Left cardiac atrium (tissue), 4 donors: ENCODE measurements at regions not wholly inside any gene's neighbourhood (a gene's known extent, or its start where the extent isn't known, plus 50 kb on each side); places are given as distances from the start of the nearest gene placed in this dataset.
"Not testable (repeated sequence)": the region's sequence is repeated elsewhere in the genome, so short reads cannot be mapped to it uniquely, and the experiment has no call there.

Experiments
- ATAC-seq, 2 donors: fragments of 200-7000 bp; cut with Tn5 transposase; one replicate each; pipeline ENCODE4 v1.9.1; 2020; ENCODE audit warnings: mild to moderate bottlenecking in 2 of 2, moderate library complexity in 2 of 2
- DNase-seq: peaks from one replicate; pipeline ENCODE4 v3.0.0-alpha.2; 2020
- intact Hi-C, 2 donors: fragments of 100-400 bp; cut with DNase I; formaldehyde crosslinking; loops; one replicate each; pipeline versions ENCODE4 v1.14.1 to v1.15.1; 2022 to 2023
- donor health status: DM: no; HTN: yes; CAD: no.
- donor health status: DM: no; HTN: yes; CAD: no; lungs with severe emphysema.
- donor health status: DM: yes; HTN: yes; CAD: no.
- donor health status: Dilated cardiomyopathy.

- peak in 1 of 2 donors; percentile 12 for ATAC-seq
- intact Hi-C loops = no loop called here
- DNase-seq = no peak
Observed at GRCh38 chrX:111041018-111041462, 55.0 kb upstream of the PAK3 start.

- DNase-seq = no peak
- ATAC-seq = no peak
- intact Hi-C loops = no loop called here
Observed at GRCh38 chrX:111040377-111041017, 55.5 kb upstream of the PAK3 start.

- ATAC-seq (no peak), DNase-seq (no peak)
- intact Hi-C loops = no loop called here
Observed at GRCh38 chrX:111039606-111040005, 56.4 kb upstream of the PAK3 start.

GRCh38 chrX:111035991-111036390 lies 60.0 kb upstream of the PAK3 start:
- ATAC-seq (no peak), DNase-seq (no peak)
- intact Hi-C loops = no loop called here

GRCh38 chrX:111035256-111035655 lies 60.7 kb upstream of the PAK3 start:
- intact Hi-C loops = no loop called here
- ATAC-seq = no peak
- DNase-seq = no peak

GRCh38 chrX:111022998-111023397 lies 73.0 kb upstream of the PAK3 start:
- ATAC-seq, intact Hi-C loops, DNase-seq: not testable (repeated sequence)

GRCh38 chrX:111020283-111020682 lies 75.7 kb upstream of the PAK3 start:
- no peak for ATAC-seq
- no peak for DNase-seq
- intact Hi-C loops = no loop called here

- intact Hi-C loops = no loop called here
- DNase-seq (no peak), ATAC-seq (no peak)
Observed at GRCh38 chrX:111013778-111014455, 82.1 kb upstream of the PAK3 start.

GRCh38 chrX:111010111-111010510 lies 85.9 kb upstream of the PAK3 start:
- intact Hi-C loops = no loop called here
- ATAC-seq (no peak), DNase-seq (no peak)

GRCh38 chrX:111009256-111009655 lies 86.7 kb upstream of the PAK3 start:
- ATAC-seq (no peak), DNase-seq (no peak)
- intact Hi-C loops = no loop called here

- ATAC-seq (no peak), DNase-seq (no peak)
- intact Hi-C loops = no loop called here
Observed at GRCh38 chrX:111008126-111008525, 87.9 kb upstream of the PAK3 start.

GRCh38 chrX:111007238-111007637 lies 88.8 kb upstream of the PAK3 start:
- intact Hi-C loops = no loop called here
- ATAC-seq = no peak
- no peak for DNase-seq

GRCh38 chrX:111006116-111006515 lies 89.9 kb upstream of the PAK3 start:
- no peak for ATAC-seq
- intact Hi-C loops = no loop called here
- no peak for DNase-seq

- ATAC-seq (no peak), DNase-seq (no peak)
- intact Hi-C loops = no loop called here
Observed at GRCh38 chrX:111005166-111005565, 90.8 kb upstream of the PAK3 start.

GRCh38 chrX:111003118-111003517 lies 92.9 kb upstream of the PAK3 start:
- intact Hi-C loops = no loop called here

GRCh38 chrX:110992611-110993010 lies 103.4 kb upstream of the PAK3 start:
- intact Hi-C loops = no loop called here
- ATAC-seq = no peak

More at GRCh38 chrX:111003118-111003517, 92.9 kb upstream of the PAK3 start:
- ATAC-seq (no peak), DNase-seq (no peak)

GRCh38 chrX:110989869-110990268 lies 106.1 kb upstream of the PAK3 start:
- no peak for DNase-seq
- ATAC-seq = no peak
- intact Hi-C loops = no loop called here

More at GRCh38 chrX:110992611-110993010, 103.4 kb upstream of the PAK3 start:
- no peak for DNase-seq

- DNase-seq (no peak), ATAC-seq (no peak)
- intact Hi-C loops = no loop called here
Observed at GRCh38 chrX:110989447-110989846, 106.5 kb upstream of the PAK3 start.

GRCh38 chrX:110987292-110987691 lies 108.7 kb upstream of the PAK3 start:
- DNase-seq = no peak
- ATAC-seq = no peak
- intact Hi-C loops = no loop called here

- ATAC-seq (no peak), DNase-seq (no peak)
- intact Hi-C loops = no loop called here
Observed at GRCh38 chrX:110985470-110985869, 110.5 kb upstream of the PAK3 start.

GRCh38 chrX:110983024-110983423 lies 113.0 kb upstream of the PAK3 start:
- intact Hi-C loops = no loop called here
- ATAC-seq = no peak

More at GRCh38 chrX:110983024-110983423, 113.0 kb upstream of the PAK3 start:
- DNase-seq = no peak
